ENCODE measurements at regions not wholly inside any gene's neighbourhood (a gene's known extent, or its start where the extent isn't known, plus 50 kb on each side); places are given as distances from the start of the nearest gene placed in this dataset.

GRCh38 chr6:14974372-14974771 lies 271.5 kb upstream of the JARID2 start:
- no peak overlapping the region for H4K91ac ChIP-seq (ENCODE audit: insufficient read length, low read depth, low read length)
- Mint-ChIP-seq H3K4me3 (no peak overlapping the region), H3K36me3 (ENCODE audit: insufficient read depth in 1 of 3, low read depth in 3 of 3) (peaks cover 0 to 2% (median 1%) of the 10 kb centered on the region in 3 experiments; a peak in 3 of 7 replicates), H3K4me1 (peaks cover 24 to 25% of the 10 kb centered on the region in 2 experiments), H3K27ac (peak overlapping the region in 1 of 3 experiments; percentile 14; a peak in 2 of 7 replicates), H3K9me3 (peaks cover 0 to 6% of the 10 kb centered on the region in 2 experiments; a peak in 1 of 5 replicates), H3K27me3 (ENCODE audit: low read depth) (no peaks in the 10 kb centered on the region)
- H3K23ac ChIP-seq (ENCODE audit: insufficient read length, low read depth, low read length): no peak overlapping the region
- H3K14ac ChIP-seq (ENCODE audit: insufficient read depth, low read length): no peak overlapping the region
- H2BK20ac ChIP-seq (ENCODE audit: low read depth, low read length, poor library complexity, severe bottlenecking): no peak overlapping the region
- no peaks in the 10 kb centered on the region for H3K9me3 ChIP-seq (ENCODE audit: control insufficient read depth, low read depth, low read length)
- no peak overlapping the region for H2BK12ac ChIP-seq (ENCODE audit: insufficient read length, low read depth, low read length)
- H4K8ac ChIP-seq (replicated peaks; ENCODE audit: insufficient read length, low read depth, low read length): no peak overlapping the region
- no peak overlapping the region for H2AK5ac ChIP-seq (ENCODE audit: insufficient read length, low read length)
- H3K18ac ChIP-seq (ENCODE audit: insufficient read length, low read depth, low read length): no peak overlapping the region
- H2AFZ ChIP-seq (ENCODE audit: low read length): no peak overlapping the region
- H3T11ph ChIP-seq (ENCODE audit: low read length): no peak overlapping the region
- H3K56ac ChIP-seq (ENCODE audit: insufficient read length, low read depth, low read length): no peak overlapping the region
- no peak overlapping the region for H2BK15ac ChIP-seq (ENCODE audit: low read depth, low read length)
- no peak overlapping the region for H4K5ac ChIP-seq (ENCODE audit: insufficient read length, low read depth, low read length)
- H3K9ac ChIP-seq (ENCODE audit: extremely low read depth, insufficient read length, low read length): no peak overlapping the region
- no peaks in the 10 kb centered on the region; the same call in 1 of the 2 replicates for H3K79me2 ChIP-seq (ENCODE audit: insufficient read depth, low read length)
- DNase-seq: no peak
- no peak overlapping the region for H3K27ac ChIP-seq (ENCODE audit: insufficient read length, low read depth, low read length)
- H2BK5ac ChIP-seq (ENCODE audit: insufficient read length, low read length): no peak overlapping the region
- no peak for TF ChIP-seq CTCF (conservative IDR thresholded peaks at IDR 0.05)
- H3K4ac ChIP-seq (ENCODE audit: low read depth, low read length): no peak overlapping the region
- H3K4me1 ChIP-seq (ENCODE audit: insufficient read depth, low read length): peaks cover 16% of the 10 kb centered on the region; the same call in 1 of the 2 replicates
- H3K4me2 ChIP-seq (ENCODE audit: insufficient read depth, insufficient read length, low read length): no peak overlapping the region
- no peaks in the 10 kb centered on the region for H3K23me2 ChIP-seq (ENCODE audit: insufficient read length, low read depth, low read length, poor library complexity, severe bottlenecking)
- WGBS (ENCODE audit: extremely low coverage, insufficient read length, low lambda C conversion rate): no CpG with 5 or more reads among the region's 1 CpG
- no peak overlapping the region for H2BK120ac ChIP-seq (ENCODE audit: low read depth, low read length, poor library complexity, severe bottlenecking)
- no peaks in the 10 kb centered on the region for H3K79me1 ChIP-seq (ENCODE audit: insufficient read depth, low read depth, low read length, poor library complexity, severe bottlenecking)
- no peaks in the 10 kb centered on the region for H3K27me3 ChIP-seq (ENCODE audit: insufficient read depth, low read length)
- no peaks in the 10 kb centered on the region for H4K20me1 ChIP-seq (ENCODE audit: control insufficient read depth, insufficient read depth, insufficient read length)
